ENCODE measurements at regions not wholly inside any gene's neighbourhood (a gene's known extent, or its start where the extent isn't known, plus 50 kb on each side); places are given as distances from the start of the nearest gene placed in this dataset.
"Not testable (repeated sequence)": the region's sequence is repeated elsewhere in the genome, so short reads cannot be mapped to it uniquely, and the experiment has no call there.

GRCh38 chr6:111925296-111925695 lies 52.0 kb upstream of the FYN start:
- no peak for DNase-seq

- DNase-seq, result no peak
Measured at GRCh38 chr6:111926731-111927302, 53.6 kb upstream of the FYN start.

- peak; percentile 39 for DNase-seq
Measured at GRCh38 chr6:111927321-111927720, 54.1 kb upstream of the FYN start.

GRCh38 chr6:111928139-111928538 lies 54.9 kb upstream of the FYN start:
- no peak for DNase-seq

GRCh38 chr6:111934611-111935010 lies 61.4 kb upstream of the FYN start:
- not testable (repeated sequence) for DNase-seq

GRCh38 chr6:111936718-111937117 lies 63.5 kb upstream of the FYN start:
- DNase-seq, result no peak

GRCh38 chr6:111938710-111939109 lies 65.5 kb upstream of the FYN start:
- DNase-seq, result no peak

GRCh38 chr6:111939902-111940301 lies 66.7 kb upstream of the FYN start:
- DNase-seq, result no peak

- DNase-seq, result no peak
Measured at GRCh38 chr6:111940801-111941200, 67.5 kb upstream of the FYN start.

- DNase-seq, result no peak
Measured at GRCh38 chr6:111941686-111942330, 68.6 kb upstream of the FYN start.

- DNase-seq, result no peak
Measured at GRCh38 chr6:111942561-111942960, 69.3 kb upstream of the FYN start.

GRCh38 chr6:111943266-111943665 lies 70.0 kb upstream of the FYN start:
- DNase-seq, result no peak

- no peak for DNase-seq
Measured at GRCh38 chr6:111943726-111944125, 70.5 kb upstream of the FYN start.

GRCh38 chr6:111944541-111944940 lies 71.3 kb upstream of the FYN start:
- no peak for DNase-seq

- no peak for DNase-seq
Measured at GRCh38 chr6:111949546-111949945, 76.3 kb upstream of the FYN start.

GRCh38 chr6:111949984-111950383 lies 76.7 kb upstream of the FYN start:
- not testable (repeated sequence) for DNase-seq

- DNase-seq, result peak; percentile 95
Measured at GRCh38 chr6:111950661-111951496, 77.6 kb upstream of the FYN start.

GRCh38 chr6:111951497-111952085 lies 78.3 kb upstream of the FYN start:
- peak; percentile 8 for DNase-seq

GRCh38 chr6:111952274-111952673 lies 79.0 kb upstream of the FYN start:
- peak; percentile 9 for DNase-seq

GRCh38 chr6:111952821-111953540 lies 79.7 kb upstream of the FYN start:
- no peak for DNase-seq

- no peak for DNase-seq
Measured at GRCh38 chr6:111956098-111956497, 82.8 kb upstream of the FYN start.

GRCh38 chr6:111957623-111958315 lies 84.5 kb upstream of the FYN start:
- no peak for DNase-seq
